ENCODE measurements at regions not wholly inside any gene's neighbourhood (a gene's known extent, or its start where the extent isn't known, plus 50 kb on each side); places are given as distances from the start of the nearest gene placed in this dataset.

GRCh38 chr5:12936221-12936620 is 1008.3 kb downstream of the DNAH5 start:
- H2BK20ac ChIP-seq (ENCODE audit: low read length), result no peak overlapping the region
- WGBS, 2 experiments (ENCODE audit: extremely low coverage in 1 of 2, insufficient coverage in 1 of 2, insufficient read length in 1 of 2, insufficient replicate concordance in 2 of 2, low coverage in 1 of 2, low lambda C conversion rate in 2 of 2, missing lambda C conversion rate in 1 of 2), result 92% methylated on average over 5 of the region's 5 CpGs; no CpG with 5 or more reads in 1 of the 2 experiments
- H2AFZ ChIP-seq (ENCODE audit: low read length), result no peak overlapping the region
- DNase-seq (ENCODE audit: low read depth in 1 of 2, low spot score in 2 of 2) (no peak), FAIRE-seq (no peak)
- no peak overlapping the region for H3K4me2 ChIP-seq (ENCODE audit: insufficient read depth in 1 of 2, low read depth in 2 of 2, low read length in 2 of 2)
- no peaks in the 10 kb centered on the region for H3K36me3 ChIP-seq (ENCODE audit: control insufficient read depth in 2 of 4, insufficient read depth in 4 of 4, low read length in 3 of 4)
- no peak overlapping the region for H3K27ac ChIP-seq (ENCODE audit: low read depth, low read length)
- no peak overlapping the region for H3K9ac ChIP-seq (replicated peaks in 1 of 4; ENCODE audit: extremely low read depth in 1 of 4, low read depth in 3 of 4, low read length in 3 of 4)
- no peak overlapping the region for H2BK15ac ChIP-seq (ENCODE audit: low read length)
- H3K27me3 ChIP-seq (replicated peaks in 1 of 4; ENCODE audit: control insufficient read depth in 3 of 4, extremely low read depth in 1 of 4, insufficient read depth in 3 of 4, low read length in 3 of 4), result no peaks in the 10 kb centered on the region
- H2BK5ac ChIP-seq (ENCODE audit: low read depth, low read length), result no peak overlapping the region
- no peak overlapping the region for H3K4me3 ChIP-seq (ENCODE audit: extremely low read depth in 1 of 4, insufficient read depth in 2 of 4, low read depth in 3 of 4, low read length in 4 of 4)
- no peak overlapping the region for H3K23ac ChIP-seq (ENCODE audit: insufficient read length)
- no peak overlapping the region for H4K91ac ChIP-seq (replicated peaks; ENCODE audit: insufficient read length, low read length)
- H3K79me2 ChIP-seq (ENCODE audit: control insufficient read depth in 1 of 2, insufficient read depth in 2 of 2, low read length in 2 of 2), result no peaks in the 10 kb centered on the region
- H4K20me1 ChIP-seq (replicated peaks in 1 of 2; ENCODE audit: control insufficient read depth in 1 of 2, insufficient read depth in 2 of 2, low read length in 2 of 2), result no peaks in the 10 kb centered on the region
- H3K9me3 ChIP-seq (ENCODE audit: insufficient read depth in 2 of 2, low read depth in 1 of 2, low read length in 1 of 2), result no peaks in the 10 kb centered on the region
- H3K18ac ChIP-seq (ENCODE audit: extremely low read depth, low read length), result no peak overlapping the region
- no peaks in the 10 kb centered on the region for H3K23me2 ChIP-seq (ENCODE audit: low read depth, low read length)
- no peak overlapping the region for H4K8ac ChIP-seq (ENCODE audit: extremely low read depth, insufficient read depth, low read length)
- H3K14ac ChIP-seq (ENCODE audit: insufficient read length), result no peak overlapping the region
- H3K4me1 ChIP-seq (replicated peaks in 1 of 4; ENCODE audit: control insufficient read depth in 3 of 4, insufficient read depth in 4 of 4, low read length in 3 of 4), result no peaks in the 10 kb centered on the region
- TF ChIP-seq CHD1 (IDR thresholded peaks at IDR 0.05; ENCODE audit: low read depth, low read length) (no peak), TAF7 (optimal IDR thresholded peaks at IDR 0.05; ENCODE audit: borderline replicate concordance, low read depth, low read length) (no peak)
- POLR2A ChIA-PET (ENCODE audit: partially characterized antibody), result no interaction called here
- H2BK120ac ChIP-seq (replicated peaks; ENCODE audit: low read depth, low read length), result no peak overlapping the region
- H4K5ac ChIP-seq (ENCODE audit: insufficient read length, low read depth, low read length), result no peak overlapping the region
- CTCF ChIA-PET (ENCODE audit: partially characterized antibody), result interaction anchor here (1.6 kb wide), 1 partner anchor 8 kb away, joined by 4 read pairs; no protein-coding TSS in a partner anchor
- H3K4ac ChIP-seq (replicated peaks; ENCODE audit: insufficient read length, low read depth, low read length), result no peak overlapping the region
- no peak overlapping the region for H3K56ac ChIP-seq (replicated peaks; ENCODE audit: insufficient read length, low read depth, low read length)
- H3K79me1 ChIP-seq (ENCODE audit: low read depth, low read length), result no peaks in the 10 kb centered on the region
- H2BK12ac ChIP-seq (ENCODE audit: low read depth, low read length), result no peak overlapping the region
- no peak overlapping the region for H2AK5ac ChIP-seq (ENCODE audit: low read depth, low read length)

Data from H1 (cell line).